ENCODE measurements at regions not wholly inside any gene's neighbourhood (a gene's known extent, or its start where the extent isn't known, plus 50 kb on each side); places are given as distances from the start of the nearest gene placed in this dataset.

DNA sequence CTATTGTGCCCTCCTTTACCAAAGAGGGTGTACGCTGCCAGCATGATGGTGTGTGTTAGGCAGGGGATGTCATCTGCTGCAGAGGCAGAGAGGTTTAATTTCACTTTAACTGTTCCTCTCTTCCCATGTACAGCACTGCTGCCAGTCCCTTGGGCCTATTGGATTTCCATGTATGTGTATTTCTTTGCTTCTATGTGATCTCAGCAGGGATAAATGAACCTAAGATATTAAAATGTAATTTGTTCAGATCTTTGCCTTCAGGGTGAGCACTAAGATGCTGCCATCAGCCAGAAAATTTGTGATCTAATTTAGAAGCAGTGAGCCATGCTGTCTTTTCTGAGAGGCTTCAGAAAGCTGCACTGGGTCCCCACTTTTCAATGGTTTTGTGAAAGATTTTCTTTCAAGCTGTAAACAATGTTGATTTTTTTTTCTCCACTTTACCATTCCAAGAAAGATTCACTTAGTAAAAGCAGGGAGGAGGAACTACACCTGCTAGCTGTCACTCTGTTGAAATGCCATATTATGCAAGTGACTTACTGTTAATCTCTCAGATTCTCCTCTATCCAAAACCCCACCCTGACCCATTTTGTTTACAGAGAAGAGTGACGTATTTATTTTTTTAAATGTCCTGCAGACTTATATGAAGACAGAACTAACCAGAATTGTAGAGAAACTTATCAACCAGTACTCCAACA lies 261.9 kb downstream of the TBL1XR1 start:
- no peak overlapping the region for H3K4me3 ChIP-seq (ENCODE audit: low read depth, low read length)
- no peak for DNase-seq (ENCODE audit: low read depth)
- TF ChIP-seq, protein P1, sequence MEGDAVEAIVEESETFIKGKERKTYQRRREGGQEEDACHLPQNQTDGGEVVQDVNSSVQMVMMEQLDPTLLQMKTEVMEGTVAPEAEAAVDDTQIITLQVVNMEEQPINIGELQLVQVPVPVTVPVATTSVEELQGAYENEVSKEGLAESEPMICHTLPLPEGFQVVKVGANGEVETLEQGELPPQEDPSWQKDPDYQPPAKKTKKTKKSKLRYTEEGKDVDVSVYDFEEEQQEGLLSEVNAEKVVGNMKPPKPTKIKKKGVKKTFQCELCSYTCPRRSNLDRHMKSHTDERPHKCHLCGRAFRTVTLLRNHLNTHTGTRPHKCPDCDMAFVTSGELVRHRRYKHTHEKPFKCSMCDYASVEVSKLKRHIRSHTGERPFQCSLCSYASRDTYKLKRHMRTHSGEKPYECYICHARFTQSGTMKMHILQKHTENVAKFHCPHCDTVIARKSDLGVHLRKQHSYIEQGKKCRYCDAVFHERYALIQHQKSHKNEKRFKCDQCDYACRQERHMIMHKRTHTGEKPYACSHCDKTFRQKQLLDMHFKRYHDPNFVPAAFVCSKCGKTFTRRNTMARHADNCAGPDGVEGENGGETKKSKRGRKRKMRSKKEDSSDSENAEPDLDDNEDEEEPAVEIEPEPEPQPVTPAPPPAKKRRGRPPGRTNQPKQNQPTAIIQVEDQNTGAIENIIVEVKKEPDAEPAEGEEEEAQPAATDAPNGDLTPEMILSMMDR (IDR thresholded peaks at IDR 0.05; ENCODE audit: low read depth, low read length, missing control alignments): no peak

DNA sequence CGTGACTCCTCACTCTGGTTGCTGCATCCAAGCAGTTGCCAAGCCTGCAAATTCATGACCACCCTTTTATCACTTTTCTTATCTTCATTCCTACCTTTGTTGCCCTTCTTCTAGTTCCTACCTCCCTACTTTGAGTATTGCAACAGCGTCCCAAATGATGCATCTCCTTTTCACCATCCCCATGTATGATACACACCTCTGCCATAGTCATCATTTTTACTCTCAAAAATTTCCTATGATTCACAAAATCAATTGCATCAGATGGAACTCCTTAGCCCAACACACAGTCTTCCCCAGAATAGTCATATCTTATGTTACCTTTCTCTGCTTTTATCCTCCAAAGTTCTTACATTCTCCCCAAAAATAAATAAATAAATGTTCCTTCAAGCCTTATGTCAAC lies 262.6 kb downstream of the TBL1XR1 start:
- TF ChIP-seq, protein P1 (IDR thresholded peaks at IDR 0.05; ENCODE audit: low read depth, low read length, missing control alignments): no peak
- no peak overlapping the region for H3K4me3 ChIP-seq (ENCODE audit: low read depth, low read length)
- DNase-seq (ENCODE audit: low read depth): no peak

DNA sequence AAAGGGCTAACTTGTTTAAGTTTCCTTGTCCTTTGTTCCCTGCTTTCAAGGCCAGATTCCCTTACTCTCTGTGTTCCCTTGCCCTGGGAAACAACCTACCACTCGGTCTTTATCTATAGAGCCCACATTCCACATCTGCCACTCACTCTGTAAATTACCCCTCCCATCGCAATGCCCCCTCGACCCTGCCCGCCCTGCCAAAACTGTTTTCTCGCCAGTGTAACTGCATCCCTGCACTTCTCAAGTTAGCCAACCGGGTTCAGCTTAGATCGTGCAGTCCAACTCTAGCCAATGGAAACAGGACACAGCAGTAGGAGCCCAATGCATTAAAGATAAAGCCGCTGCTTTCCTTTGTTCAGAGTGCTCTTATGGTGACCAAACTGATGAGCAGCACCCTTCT lies 263.6 kb downstream of the TBL1XR1 start:
- no peak overlapping the region for H3K4me3 ChIP-seq (ENCODE audit: low read depth, low read length)
- no peak for DNase-seq (ENCODE audit: low read depth)
- TF ChIP-seq, protein P1 (IDR thresholded peaks at IDR 0.05; ENCODE audit: low read depth, low read length, missing control alignments): no peak

DNA sequence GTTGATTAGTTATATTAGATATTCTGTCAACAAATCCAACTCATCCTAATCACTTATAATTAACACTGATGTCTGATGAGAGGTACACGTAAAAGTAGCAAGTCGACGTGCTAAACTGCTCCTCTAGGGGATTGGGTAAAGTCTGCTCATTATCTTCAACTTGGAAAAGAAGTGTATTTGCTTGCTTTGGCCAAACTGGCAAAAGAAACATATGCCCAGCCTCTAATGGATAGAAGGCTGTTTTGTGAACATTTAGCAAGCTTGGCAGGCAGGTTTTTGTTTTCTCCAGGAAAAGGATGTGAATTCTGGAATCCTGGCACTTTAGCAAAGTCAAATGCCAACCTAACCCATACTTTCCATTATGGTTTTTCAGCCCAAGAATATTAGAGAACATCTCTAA lies 264.8 kb downstream of the TBL1XR1 start:
- H3K4me3 ChIP-seq (ENCODE audit: low read depth, low read length): no peak overlapping the region
- TF ChIP-seq, protein P1 (IDR thresholded peaks at IDR 0.05; ENCODE audit: low read depth, low read length, missing control alignments): no peak
- no peak for DNase-seq (ENCODE audit: low read depth)

DNA sequence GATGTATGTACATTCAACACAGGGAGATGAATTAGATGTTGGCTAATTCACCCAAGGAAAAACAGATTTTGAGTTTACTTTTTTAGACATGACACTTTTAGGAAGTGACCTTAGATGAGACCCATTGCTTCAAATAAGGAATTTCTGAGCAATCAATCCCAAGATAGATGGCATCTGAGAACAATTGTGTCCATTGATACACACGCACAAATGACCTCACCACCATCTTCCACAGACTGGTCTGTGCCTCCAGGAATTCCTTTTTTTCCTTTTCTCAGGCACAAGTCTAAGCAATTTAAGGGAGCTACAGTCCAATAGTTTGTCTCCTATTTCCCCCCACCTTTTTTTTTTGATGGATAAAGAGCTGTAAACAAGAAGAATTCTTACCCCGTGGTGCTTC lies 265.3 kb downstream of the TBL1XR1 start:
- TF ChIP-seq, protein P1 (IDR thresholded peaks at IDR 0.05; ENCODE audit: low read depth, low read length, missing control alignments): no peak
- H3K4me3 ChIP-seq (ENCODE audit: low read depth, low read length): no peak overlapping the region
- no peak for DNase-seq (ENCODE audit: low read depth)

DNA sequence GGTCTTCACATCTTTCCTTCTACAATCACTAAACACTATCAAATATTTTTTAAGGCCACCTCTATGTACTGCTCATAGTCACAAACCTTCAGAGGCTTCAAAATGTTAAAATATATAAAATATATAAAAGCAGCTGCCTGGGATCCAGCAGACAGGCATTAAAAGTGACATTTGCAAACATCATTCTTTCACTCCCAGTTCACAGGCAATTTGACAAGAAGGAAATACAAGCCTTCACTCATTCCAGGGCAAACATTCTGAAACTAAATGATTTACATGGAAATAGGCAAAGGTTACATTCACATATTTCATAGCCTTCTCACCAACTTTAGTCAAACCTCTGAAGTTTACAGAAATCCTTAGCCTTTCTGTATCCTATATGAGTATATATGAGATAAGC lies 266.3 kb downstream of the TBL1XR1 start:
- TF ChIP-seq, protein P1 (IDR thresholded peaks at IDR 0.05; ENCODE audit: low read depth, low read length, missing control alignments): no peak
- H3K4me3 ChIP-seq (ENCODE audit: low read depth, low read length): no peak overlapping the region
- DNase-seq (ENCODE audit: low read depth): no peak

DNA sequence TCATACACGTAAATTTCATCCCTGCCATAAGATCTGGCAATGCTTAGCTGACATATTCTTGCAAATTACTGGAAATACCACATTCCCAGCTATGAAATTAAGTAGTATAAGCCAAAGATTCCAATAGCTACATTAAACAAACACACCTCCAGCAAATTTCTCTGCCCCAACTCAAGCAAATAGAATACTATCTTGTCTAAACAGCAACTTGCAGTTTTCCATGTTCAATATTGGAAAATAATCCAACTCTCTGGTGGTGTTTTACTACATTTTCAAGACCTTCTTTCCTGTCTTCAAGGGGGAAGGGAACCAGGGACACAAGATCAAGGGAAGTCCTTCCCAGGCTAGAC lies 268.7 kb downstream of the TBL1XR1 start:
- DNase-seq (ENCODE audit: low read depth): no peak
- TF ChIP-seq, protein P1 (IDR thresholded peaks at IDR 0.05; ENCODE audit: low read depth, low read length, missing control alignments): no peak
- H3K4me3 ChIP-seq (ENCODE audit: low read depth, low read length): no peak overlapping the region

All from GM12864 (cell line).